ENCODE measurements at regions not wholly inside any gene's neighbourhood (a gene's known extent, or its start where the extent isn't known, plus 50 kb on each side); places are given as distances from the start of the nearest gene placed in this dataset.

- peak; percentile 91 for DNase-seq (ENCODE audit: low spot score)
These were observed 574.8 kb upstream of the DIPK2B start for GRCh38 chrX:45775468-45775867.

GRCh38 chrX:45774961-45775360, 574.3 kb upstream of the DIPK2B start:
- DNase-seq (ENCODE audit: low spot score) = peak; percentile 92

GRCh38 chrX:45773572-45773971, 572.9 kb upstream of the DIPK2B start:
- DNase-seq (ENCODE audit: low spot score) = no peak

- peak; percentile 78 for DNase-seq (ENCODE audit: low spot score)
These were observed 571.1 kb upstream of the DIPK2B start for GRCh38 chrX:45771560-45772340.

- DNase-seq (ENCODE audit: low spot score) = peak; percentile 98
These were observed 570.4 kb upstream of the DIPK2B start for GRCh38 chrX:45771114-45771513.

- DNase-seq (ENCODE audit: low spot score) = peak; percentile 95
These were observed 569.3 kb upstream of the DIPK2B start for GRCh38 chrX:45769761-45770582.

GRCh38 chrX:45768666-45769236, 568.1 kb upstream of the DIPK2B start:
- DNase-seq (ENCODE audit: low spot score) = peak; percentile 55

- peak; percentile 58 for DNase-seq (ENCODE audit: low spot score)
These were observed 566.4 kb upstream of the DIPK2B start for GRCh38 chrX:45766981-45767501.

GRCh38 chrX:45765767-45766166, 565.1 kb upstream of the DIPK2B start:
- peak; percentile 61 for DNase-seq (ENCODE audit: low spot score)

GRCh38 chrX:45765281-45765680, 564.6 kb upstream of the DIPK2B start:
- DNase-seq (ENCODE audit: low spot score) = no peak

- DNase-seq (ENCODE audit: low spot score) = no peak
These were observed 562.3 kb upstream of the DIPK2B start for GRCh38 chrX:45762699-45763647.

- no peak for DNase-seq (ENCODE audit: low spot score)
These were observed 561.2 kb upstream of the DIPK2B start for GRCh38 chrX:45761920-45762319.

- DNase-seq (ENCODE audit: low spot score) = no peak
These were observed 559.6 kb upstream of the DIPK2B start for GRCh38 chrX:45760187-45760742.

- DNase-seq (ENCODE audit: low spot score) = no peak
These were observed 558.2 kb upstream of the DIPK2B start for GRCh38 chrX:45758738-45759397.

- DNase-seq (ENCODE audit: low spot score) = peak; percentile 87
These were observed 557.6 kb upstream of the DIPK2B start for GRCh38 chrX:45758319-45758718.

GRCh38 chrX:45757272-45757671, 556.6 kb upstream of the DIPK2B start:
- no peak for DNase-seq (ENCODE audit: low spot score)

GRCh38 chrX:45756557-45756956, 555.9 kb upstream of the DIPK2B start:
- DNase-seq (ENCODE audit: low spot score) = no peak

- DNase-seq (ENCODE audit: low spot score) = no peak
These were observed 555.0 kb upstream of the DIPK2B start for GRCh38 chrX:45755703-45756102.

- DNase-seq (ENCODE audit: low spot score) = no peak
These were observed 550.5 kb upstream of the DIPK2B start for GRCh38 chrX:45751156-45751555.

GRCh38 chrX:45750639-45751038, 550.0 kb upstream of the DIPK2B start:
- DNase-seq (ENCODE audit: low spot score) = peak; percentile 50

All from A172 (cell line).